HEK293T (cell line): ENCODE measurements at regions not wholly inside any gene's neighbourhood (a gene's known extent, or its start where the extent isn't known, plus 50 kb on each side); places are given as distances from the start of the nearest gene placed in this dataset.

ENCODE experiments used
- CTBP1 ChIP-seq: fragments of 450-650 bp; IDR thresholded peaks from 2 replicates; pipeline ENCODE4 v1.6.1; 2016; ENCODE audit warnings: borderline replicate concordance
- L3MBTL2 ChIP-seq: fragments of 450-650 bp; conservative IDR thresholded peaks from 2 replicates; pipeline ENCODE4 v1.6.1; 2016; ENCODE audit warnings: mild to moderate bottlenecking
- LEF1 ChIP-seq: fragments of 450-650 bp; IDR thresholded peaks from 2 replicates; pipeline ENCODE4 v1.6.1; 2017; ENCODE audit warnings: mild to moderate bottlenecking, borderline replicate concordance
- SP1 ChIP-seq: fragments of 450-650 bp; IDR thresholded peaks from 2 replicates; pipeline ENCODE4 v1.6.1; 2017

- TF ChIP-seq LEF1 (no peak), CTBP1 (no peak), L3MBTL2 (no peak), SP1 (no peak)
These were observed 551.7 kb downstream of the SATB2 start for GRCh38 chr2:198905881-198906612.
